ENCODE measurements at regions not wholly inside any gene's neighbourhood (a gene's known extent, or its start where the extent isn't known, plus 50 kb on each side); places are given as distances from the start of the nearest gene placed in this dataset.
"Not testable (repeated sequence)": the region's sequence is repeated elsewhere in the genome, so short reads cannot be mapped to it uniquely, and the experiment has no call there.

DNA sequence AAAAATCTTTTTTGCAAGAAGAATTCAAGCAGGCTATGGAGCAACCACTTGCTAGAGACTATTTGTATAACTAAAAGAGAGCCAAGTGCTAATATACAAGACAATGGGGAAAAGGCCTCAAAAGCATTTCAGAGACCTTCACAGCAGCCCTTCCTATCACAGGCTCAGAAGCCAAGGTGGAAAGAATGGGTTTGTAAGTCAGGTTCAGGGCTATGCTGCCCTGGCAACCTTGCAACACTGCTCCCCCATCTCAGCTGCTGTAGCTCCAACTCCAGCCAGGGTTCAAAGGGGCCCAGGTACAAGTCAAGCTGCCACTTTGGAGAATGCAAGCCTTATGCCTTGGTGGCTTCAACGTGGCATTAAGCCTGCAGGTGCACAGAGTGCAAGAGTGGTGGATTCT, 253.7 kb upstream of the C1QTNF3 start:
- H3K4me2 ChIP-seq (ENCODE audit: insufficient read depth, low read length); H3K9ac ChIP-seq (replicated peaks; ENCODE audit: extremely low read depth, insufficient read depth, low read length); BruUV-seq (replicated peaks); FAIRE-seq; CTCF ChIA-PET; H3K79me2 ChIP-seq (ENCODE audit: control insufficient read depth, insufficient read depth, low read length); H3K9me3 ChIP-seq (replicated peaks; ENCODE audit: control insufficient read depth, insufficient read depth, low read length); H2AFZ ChIP-seq (ENCODE audit: low read depth, low read length); dilution Hi-C loops (cut with MboI; ENCODE audit: extremely low pct_ligation_motif_present, low sequenced_read_pairs); POLR2A ChIA-PET; H3K4me1 ChIP-seq (ENCODE audit: control insufficient read depth, extremely low read depth, insufficient read depth, low read length); DNase-seq (ENCODE audit: low read depth, low spot score); H3K27ac ChIP-seq (ENCODE audit: insufficient read depth, low read depth, low read length); H3K27me3 ChIP-seq (ENCODE audit: control insufficient read depth in 2 of 2, insufficient read depth in 2 of 2, low read length in 2 of 2); H4K20me1 ChIP-seq (replicated peaks; ENCODE audit: control insufficient read depth, extremely low read depth, insufficient read depth, low read length); H3K4me3 ChIP-seq (replicated peaks in 1 of 3; ENCODE audit: insufficient read depth in 1 of 3, low read depth in 1 of 3, low read length in 3 of 3); H3K9me1 ChIP-seq (replicated peaks; ENCODE audit: control insufficient read depth, extremely low read depth, insufficient read depth, low read length); intact Hi-C loops (cut with micrococcal nuclease); H3K36me3 ChIP-seq (ENCODE audit: control insufficient read depth in 2 of 2, extremely low read depth in 1 of 2, insufficient read depth in 2 of 2, low read length in 2 of 2): not testable (repeated sequence)

GRCh38 chr5:34329201-34329600, 286.2 kb upstream of the C1QTNF3 start:
- H3K4me2 ChIP-seq (ENCODE audit: insufficient read depth, low read length); H3K79me2 ChIP-seq (ENCODE audit: control insufficient read depth, insufficient read depth, low read length); H3K4me3 ChIP-seq (replicated peaks in 1 of 3; ENCODE audit: insufficient read depth in 1 of 3, low read depth in 1 of 3, low read length in 3 of 3); H3K9me1 ChIP-seq (replicated peaks; ENCODE audit: control insufficient read depth, extremely low read depth, insufficient read depth, low read length); H4K20me1 ChIP-seq (replicated peaks; ENCODE audit: control insufficient read depth, extremely low read depth, insufficient read depth, low read length); H3K4me1 ChIP-seq (ENCODE audit: control insufficient read depth, extremely low read depth, insufficient read depth, low read length); H3K27me3 ChIP-seq (ENCODE audit: control insufficient read depth in 2 of 2, insufficient read depth in 2 of 2, low read length in 2 of 2); DNase-seq (ENCODE audit: low read depth, low spot score); BruUV-seq (replicated peaks); FAIRE-seq; H2AFZ ChIP-seq (ENCODE audit: low read depth, low read length); CTCF ChIA-PET; POLR2A ChIA-PET; dilution Hi-C loops (cut with MboI; ENCODE audit: extremely low pct_ligation_motif_present, low sequenced_read_pairs); intact Hi-C loops (cut with micrococcal nuclease); H3K27ac ChIP-seq (ENCODE audit: insufficient read depth, low read depth, low read length); H3K36me3 ChIP-seq (ENCODE audit: control insufficient read depth in 2 of 2, extremely low read depth in 1 of 2, insufficient read depth in 2 of 2, low read length in 2 of 2); H3K9ac ChIP-seq (replicated peaks; ENCODE audit: extremely low read depth, insufficient read depth, low read length); H3K9me3 ChIP-seq (replicated peaks; ENCODE audit: control insufficient read depth, insufficient read depth, low read length): not testable (repeated sequence)

GRCh38 chr5:34329611-34330108, 286.6 kb upstream of the C1QTNF3 start:
- H3K36me3 ChIP-seq (ENCODE audit: control insufficient read depth in 2 of 2, extremely low read depth in 1 of 2, insufficient read depth in 2 of 2, low read length in 2 of 2); H3K27me3 ChIP-seq (ENCODE audit: control insufficient read depth in 2 of 2, insufficient read depth in 2 of 2, low read length in 2 of 2); H4K20me1 ChIP-seq (replicated peaks; ENCODE audit: control insufficient read depth, extremely low read depth, insufficient read depth, low read length); POLR2A ChIA-PET; H3K79me2 ChIP-seq (ENCODE audit: control insufficient read depth, insufficient read depth, low read length); H3K9ac ChIP-seq (replicated peaks; ENCODE audit: extremely low read depth, insufficient read depth, low read length); FAIRE-seq; DNase-seq (ENCODE audit: low read depth, low spot score); H2AFZ ChIP-seq (ENCODE audit: low read depth, low read length); H3K4me2 ChIP-seq (ENCODE audit: insufficient read depth, low read length); intact Hi-C loops (cut with micrococcal nuclease); H3K9me1 ChIP-seq (replicated peaks; ENCODE audit: control insufficient read depth, extremely low read depth, insufficient read depth, low read length); dilution Hi-C loops (cut with MboI; ENCODE audit: extremely low pct_ligation_motif_present, low sequenced_read_pairs); H3K4me1 ChIP-seq (ENCODE audit: control insufficient read depth, extremely low read depth, insufficient read depth, low read length); CTCF ChIA-PET; H3K27ac ChIP-seq (ENCODE audit: insufficient read depth, low read depth, low read length); BruUV-seq (replicated peaks); H3K9me3 ChIP-seq (replicated peaks; ENCODE audit: control insufficient read depth, insufficient read depth, low read length); H3K4me3 ChIP-seq (replicated peaks in 1 of 3; ENCODE audit: insufficient read depth in 1 of 3, low read depth in 1 of 3, low read length in 3 of 3): not testable (repeated sequence)

- H4K20me1 ChIP-seq (replicated peaks; ENCODE audit: control insufficient read depth, extremely low read depth, insufficient read depth, low read length); H3K9me1 ChIP-seq (replicated peaks; ENCODE audit: control insufficient read depth, extremely low read depth, insufficient read depth, low read length); H3K4me3 ChIP-seq (replicated peaks in 1 of 3; ENCODE audit: insufficient read depth in 1 of 3, low read depth in 1 of 3, low read length in 3 of 3); H3K4me2 ChIP-seq (ENCODE audit: insufficient read depth, low read length); dilution Hi-C loops (cut with MboI; ENCODE audit: extremely low pct_ligation_motif_present, low sequenced_read_pairs); DNase-seq (ENCODE audit: low read depth, low spot score); H3K36me3 ChIP-seq (ENCODE audit: control insufficient read depth in 2 of 2, extremely low read depth in 1 of 2, insufficient read depth in 2 of 2, low read length in 2 of 2); BruUV-seq (replicated peaks); H3K4me1 ChIP-seq (ENCODE audit: control insufficient read depth, extremely low read depth, insufficient read depth, low read length); H2AFZ ChIP-seq (ENCODE audit: low read depth, low read length); H3K9me3 ChIP-seq (replicated peaks; ENCODE audit: control insufficient read depth, insufficient read depth, low read length); H3K79me2 ChIP-seq (ENCODE audit: control insufficient read depth, insufficient read depth, low read length); FAIRE-seq; H3K27ac ChIP-seq (ENCODE audit: insufficient read depth, low read depth, low read length); POLR2A ChIA-PET; H3K27me3 ChIP-seq (ENCODE audit: control insufficient read depth in 2 of 2, insufficient read depth in 2 of 2, low read length in 2 of 2); CTCF ChIA-PET; intact Hi-C loops (cut with micrococcal nuclease); H3K9ac ChIP-seq (replicated peaks; ENCODE audit: extremely low read depth, insufficient read depth, low read length): not testable (repeated sequence)
These were observed 289.0 kb upstream of the C1QTNF3 start for GRCh38 chr5:34331928-34332454.
